ENCODE measurements at regions not wholly inside any gene's neighbourhood (a gene's known extent, or its start where the extent isn't known, plus 50 kb on each side); places are given as distances from the start of the nearest gene placed in this dataset.

GRCh38 chr1:184214128-184214527 is 162.6 kb downstream of the TSEN15 start:
- TF ChIP-seq, protein P1, sequence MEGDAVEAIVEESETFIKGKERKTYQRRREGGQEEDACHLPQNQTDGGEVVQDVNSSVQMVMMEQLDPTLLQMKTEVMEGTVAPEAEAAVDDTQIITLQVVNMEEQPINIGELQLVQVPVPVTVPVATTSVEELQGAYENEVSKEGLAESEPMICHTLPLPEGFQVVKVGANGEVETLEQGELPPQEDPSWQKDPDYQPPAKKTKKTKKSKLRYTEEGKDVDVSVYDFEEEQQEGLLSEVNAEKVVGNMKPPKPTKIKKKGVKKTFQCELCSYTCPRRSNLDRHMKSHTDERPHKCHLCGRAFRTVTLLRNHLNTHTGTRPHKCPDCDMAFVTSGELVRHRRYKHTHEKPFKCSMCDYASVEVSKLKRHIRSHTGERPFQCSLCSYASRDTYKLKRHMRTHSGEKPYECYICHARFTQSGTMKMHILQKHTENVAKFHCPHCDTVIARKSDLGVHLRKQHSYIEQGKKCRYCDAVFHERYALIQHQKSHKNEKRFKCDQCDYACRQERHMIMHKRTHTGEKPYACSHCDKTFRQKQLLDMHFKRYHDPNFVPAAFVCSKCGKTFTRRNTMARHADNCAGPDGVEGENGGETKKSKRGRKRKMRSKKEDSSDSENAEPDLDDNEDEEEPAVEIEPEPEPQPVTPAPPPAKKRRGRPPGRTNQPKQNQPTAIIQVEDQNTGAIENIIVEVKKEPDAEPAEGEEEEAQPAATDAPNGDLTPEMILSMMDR (IDR thresholded peaks at IDR 0.05): no peak
- no peak for TF ChIP-seq POLR2AphosphoS5 (IDR thresholded peaks at IDR 0.05; ENCODE audit: insufficient read depth in 1 of 2, low read depth in 1 of 2)

Measured in vagina (tissue), 2 donors.